Activated naive CD4-positive, alpha-beta T cell (primary cell): ENCODE measurements at regions not wholly inside any gene's neighbourhood (a gene's known extent, or its start where the extent isn't known, plus 50 kb on each side); places are given as distances from the start of the nearest gene placed in this dataset.

Source experiments
- DNase-seq, 4 experiments: peaks; one replicate each; lab custom pipeline; 2025; lab: John Stamatoyannopoulos, UW

DNA sequence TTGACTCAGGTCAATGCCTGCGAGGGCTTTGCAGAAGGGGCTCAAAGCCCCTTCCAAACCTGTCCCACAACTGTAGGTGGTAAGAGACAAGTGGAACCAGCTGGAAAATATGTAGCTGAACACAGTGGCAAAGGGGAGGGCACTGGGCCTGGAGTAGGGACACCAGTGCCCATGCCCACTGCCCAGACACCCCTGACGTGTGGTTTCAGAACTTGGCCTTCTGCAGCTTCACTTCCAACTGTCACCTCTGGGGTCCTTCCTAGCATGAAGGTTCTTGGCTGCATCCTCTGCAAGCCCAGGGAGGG, 233.1 kb upstream of the IRX1 start:
- DNase-seq, result no peak

DNA sequence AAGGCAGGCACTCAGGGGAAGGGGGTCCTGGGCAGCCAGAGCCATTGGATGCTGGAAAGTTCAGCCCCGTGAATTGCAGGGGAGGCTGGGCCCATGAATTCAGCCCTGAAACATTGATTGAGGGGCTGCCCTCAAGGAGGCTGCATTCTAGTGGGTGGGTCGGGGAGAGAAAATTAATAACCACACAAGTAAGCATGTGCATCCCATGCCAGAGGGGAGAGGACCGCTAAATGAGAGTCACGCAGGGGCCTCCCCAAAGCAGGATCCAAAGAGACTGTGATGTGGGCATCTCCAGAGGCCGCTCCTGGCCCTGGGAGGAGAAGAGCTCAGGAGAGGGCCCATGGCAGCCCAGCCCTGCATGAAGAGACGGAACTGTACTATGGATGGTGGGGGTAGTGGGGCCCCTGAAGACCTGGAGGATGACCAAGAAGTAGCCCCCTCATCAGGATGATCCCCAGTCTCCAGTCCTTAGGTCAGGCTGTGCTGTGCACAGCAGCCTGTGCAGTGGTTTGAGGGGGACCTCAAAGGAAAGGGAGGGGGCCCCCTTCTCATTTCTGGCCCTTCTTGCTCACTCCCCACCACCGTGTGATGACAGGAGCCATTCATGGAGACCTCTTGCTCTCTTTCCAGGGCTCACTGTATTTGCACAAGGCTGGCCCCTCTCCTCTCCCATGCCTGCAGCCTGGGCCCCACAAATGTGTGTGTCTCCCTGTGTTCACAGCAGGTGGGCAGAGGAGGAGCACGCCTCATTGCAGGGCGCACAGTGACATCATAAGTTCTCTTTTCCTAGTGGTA, 233.6 kb upstream of the IRX1 start:
- no peak for DNase-seq

DNA sequence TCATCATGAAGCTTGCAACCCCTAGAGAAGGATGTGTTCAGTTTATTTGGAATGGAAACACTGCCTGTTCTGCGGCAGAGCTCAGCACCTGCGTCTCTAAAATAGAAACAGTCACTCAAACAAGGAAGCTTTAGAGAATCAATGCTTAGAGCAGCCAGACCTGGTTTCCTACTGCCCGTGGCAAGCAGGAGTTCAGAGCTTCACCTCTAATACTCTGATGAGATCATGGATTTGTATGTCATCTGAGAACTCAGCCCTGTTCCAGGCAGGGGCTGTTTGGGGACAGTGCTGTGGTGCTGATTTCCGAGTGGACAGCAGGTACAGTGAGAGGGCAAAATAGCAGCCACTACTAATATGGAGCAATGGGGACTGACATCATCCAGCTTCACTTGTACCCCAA, 236.0 kb upstream of the IRX1 start:
- no peak for DNase-seq

DNA sequence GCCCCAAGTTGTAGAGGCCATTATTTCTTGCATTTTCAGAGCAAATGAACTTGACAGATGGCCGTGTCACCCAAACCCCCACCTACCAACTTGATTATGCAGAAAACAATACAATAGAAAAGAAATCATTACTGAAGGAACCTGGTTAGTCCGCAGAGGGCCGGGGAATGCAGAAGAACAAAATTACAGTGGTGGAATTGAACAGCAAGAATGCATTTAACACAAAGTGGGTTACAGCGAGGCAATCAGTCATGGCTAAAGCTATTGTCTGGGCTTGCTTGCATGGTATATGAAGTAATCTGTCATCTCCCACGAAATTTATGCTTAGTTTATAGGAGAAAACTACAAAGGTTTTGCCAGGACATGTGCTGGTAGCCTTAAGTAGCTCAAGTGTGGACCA, 238.3 kb upstream of the IRX1 start:
- no peak for DNase-seq

DNA sequence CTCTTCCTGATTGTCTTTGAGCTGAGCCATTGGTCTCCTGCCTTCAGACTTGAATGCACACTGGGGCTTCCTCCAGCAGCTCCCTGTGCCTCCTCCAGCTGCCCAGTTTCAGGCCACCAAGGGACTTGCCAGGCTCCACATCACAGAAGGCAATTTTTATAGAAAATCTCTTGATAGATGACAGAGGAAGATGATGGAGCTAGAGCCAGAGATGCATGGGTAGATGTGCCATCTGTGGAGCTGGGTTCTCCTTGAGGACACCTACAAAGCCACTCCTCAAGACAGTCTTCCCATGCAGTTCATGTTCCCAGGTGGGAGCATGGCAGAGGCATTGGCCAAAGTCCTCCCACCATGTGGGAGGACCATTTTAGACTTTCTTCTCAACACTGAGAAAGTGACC, 239.6 kb upstream of the IRX1 start:
- DNase-seq, result no peak

DNA sequence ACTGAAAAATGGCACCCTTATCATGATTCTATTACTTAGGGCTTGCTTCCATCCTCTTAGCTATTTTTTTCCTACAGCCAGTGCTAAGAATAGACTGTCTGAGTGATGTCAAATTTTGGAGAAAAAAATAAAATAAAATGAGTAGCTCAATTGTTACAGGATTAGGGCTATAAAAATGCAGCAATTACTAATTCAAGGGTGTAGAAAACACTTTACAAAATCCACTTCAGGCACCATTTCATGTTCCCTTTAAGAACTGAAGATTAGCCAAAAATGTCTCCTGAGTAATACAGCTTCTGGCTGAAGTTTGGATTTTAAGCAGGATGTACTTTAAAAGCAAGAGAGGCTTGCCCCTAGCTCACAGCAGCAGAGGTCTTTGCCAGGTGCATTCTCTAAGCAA, 240.5 kb upstream of the IRX1 start:
- no peak for DNase-seq

DNA sequence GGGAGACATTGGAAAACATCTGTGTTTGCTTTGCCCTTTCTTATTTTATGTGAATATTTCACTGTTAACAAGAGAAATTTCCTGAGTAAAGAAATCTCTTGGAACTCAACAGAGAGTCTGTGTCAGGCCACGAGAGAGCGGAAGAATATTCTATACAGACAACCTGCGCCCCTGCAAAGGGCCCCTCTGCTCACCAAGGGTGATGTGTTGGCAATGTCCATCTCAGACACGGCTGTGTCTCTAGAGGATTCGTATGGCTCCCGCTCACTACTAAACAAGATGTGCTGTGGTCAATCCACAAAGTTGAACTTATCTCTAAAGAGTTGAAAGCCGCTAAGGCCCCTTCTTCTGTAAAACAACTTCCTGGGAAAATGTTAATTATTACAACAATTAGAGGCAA, 241.0 kb upstream of the IRX1 start:
- DNase-seq, result no peak

DNA sequence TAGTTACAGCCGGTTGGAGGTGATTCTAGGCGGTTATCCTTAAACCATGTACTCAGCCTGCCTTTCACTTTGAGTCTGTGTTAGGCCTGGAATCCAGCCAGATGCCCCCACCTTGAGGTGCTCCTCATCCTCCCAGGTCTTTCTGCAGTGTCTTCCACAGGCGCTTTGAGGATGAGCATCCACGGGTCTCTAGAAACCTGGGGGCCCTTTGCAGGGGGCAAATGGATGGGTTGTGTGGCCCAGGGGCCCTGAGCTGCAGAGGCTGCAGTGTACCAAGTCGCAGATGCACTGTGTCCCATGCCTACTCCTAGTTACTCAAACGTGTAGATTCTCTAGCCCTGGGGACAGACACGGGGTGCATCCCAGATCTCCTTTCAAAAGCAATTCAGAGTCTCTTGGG, 242.1 kb upstream of the IRX1 start:
- no peak for DNase-seq

DNA sequence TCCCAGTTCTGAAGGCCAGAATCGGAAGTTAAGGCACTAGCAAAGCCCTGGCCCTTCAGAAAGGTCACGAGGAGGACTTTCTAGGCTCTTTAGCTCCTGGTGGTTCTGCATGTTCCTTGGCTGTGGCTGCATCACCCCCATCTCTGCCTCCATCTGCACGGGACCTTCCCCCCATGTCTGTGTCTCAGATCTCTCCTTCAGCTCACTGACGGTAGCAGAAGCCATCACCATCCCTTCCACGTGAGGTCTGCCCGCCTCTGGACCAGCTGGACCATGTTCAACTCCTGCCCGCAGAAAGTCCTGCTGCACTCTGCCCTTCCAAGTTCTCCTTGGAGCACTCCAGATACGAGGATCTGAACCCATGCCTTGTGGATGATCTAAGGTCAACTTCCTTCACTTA, 242.9 kb upstream of the IRX1 start:
- DNase-seq, result no peak

DNA sequence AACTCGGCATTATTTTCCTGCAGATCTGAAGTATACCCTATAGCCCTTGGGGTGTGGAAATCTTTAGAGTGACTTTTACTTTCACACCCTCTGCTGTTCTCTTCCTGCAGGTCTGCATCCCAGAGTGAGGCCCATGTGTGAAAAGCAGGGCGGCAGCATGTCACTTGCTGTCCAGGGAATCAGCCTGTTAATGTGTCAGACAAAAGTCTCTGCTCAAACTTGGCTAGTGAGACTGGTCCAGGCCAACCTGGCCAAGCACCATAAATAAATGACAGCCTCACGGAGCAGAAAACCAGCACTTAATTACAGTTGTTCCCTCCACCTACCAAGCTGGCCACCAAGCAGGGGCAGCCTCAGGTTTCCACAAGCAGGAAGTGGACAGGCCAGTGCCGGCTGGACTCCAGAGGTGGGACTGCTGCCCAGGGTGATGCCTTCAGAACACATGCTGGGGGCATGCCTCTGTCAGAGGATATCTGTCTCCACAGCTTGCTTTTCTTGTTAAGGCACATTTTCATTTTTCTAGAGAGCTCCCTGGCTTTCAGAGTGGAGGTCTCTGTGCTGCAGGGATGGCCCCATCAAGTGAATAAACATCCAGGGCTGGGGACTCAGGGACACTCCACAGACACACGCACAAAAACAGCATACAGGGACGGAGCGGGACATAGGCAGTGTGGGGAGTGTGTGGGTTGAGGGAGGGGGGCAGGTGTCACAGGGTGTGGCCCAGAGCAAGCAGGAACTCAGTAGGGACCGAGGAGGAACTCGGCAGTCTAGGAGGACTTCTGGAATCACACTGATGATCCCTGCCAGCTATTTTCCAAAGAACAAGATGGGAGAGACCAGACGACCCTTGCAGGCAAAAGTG, 243.8 kb upstream of the IRX1 start:
- DNase-seq, result no peak

DNA sequence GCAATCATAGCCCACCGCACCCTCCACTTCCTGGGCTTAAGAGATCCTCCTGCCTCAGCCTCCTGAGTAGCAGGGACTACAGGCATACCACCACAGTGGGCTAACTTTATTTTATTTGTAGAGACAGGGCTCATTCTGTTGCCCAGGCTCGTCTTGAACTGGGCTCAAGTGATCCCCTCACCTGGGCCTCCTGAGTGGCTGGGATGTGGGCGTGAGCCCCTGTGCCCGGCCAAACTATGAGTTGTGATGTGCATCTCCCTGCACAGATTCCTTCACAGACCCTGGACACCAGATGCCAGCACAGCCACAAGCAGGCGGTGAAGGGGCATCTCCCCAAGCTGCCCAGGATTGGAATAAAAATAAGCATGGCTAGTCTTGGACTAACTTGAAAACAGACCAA, 244.9 kb upstream of the IRX1 start:
- DNase-seq, result no peak

DNA sequence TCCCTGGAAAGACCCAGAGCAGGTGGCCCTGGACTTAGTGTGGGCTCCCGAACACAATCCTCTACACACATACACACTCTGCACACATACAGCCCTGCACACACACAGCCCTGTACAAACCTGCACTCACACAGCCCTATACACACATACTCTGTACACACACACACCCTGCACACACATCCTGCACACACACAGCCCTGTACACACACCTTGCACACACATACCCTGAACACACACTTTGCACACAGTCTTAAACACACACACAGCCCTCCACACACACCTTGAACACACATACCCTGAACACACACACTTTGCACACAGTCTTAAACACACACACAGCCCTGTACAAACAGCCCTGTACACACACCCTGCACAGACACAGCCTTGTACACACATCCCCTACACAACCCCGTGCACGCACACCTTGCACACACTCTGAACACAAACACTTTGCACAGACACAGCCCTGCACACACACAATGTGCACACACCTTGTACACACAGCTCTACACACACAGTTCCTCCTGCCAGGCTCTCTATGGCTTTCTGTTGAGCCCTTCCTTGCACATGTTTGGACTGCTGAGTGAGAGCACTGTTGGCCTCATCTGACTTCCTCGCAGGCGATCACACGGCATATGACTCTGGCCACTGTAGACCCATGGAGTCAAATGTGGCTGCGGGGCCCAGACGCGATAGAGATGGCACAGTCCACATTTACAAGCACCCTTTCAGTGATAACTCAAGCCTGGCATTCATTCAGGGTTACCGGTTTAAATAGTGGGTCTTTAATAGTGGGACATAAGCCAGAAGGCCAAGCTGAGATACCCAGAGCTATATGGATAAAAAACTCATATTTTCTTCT, 245.7 kb upstream of the IRX1 start:
- DNase-seq, result no peak

DNA sequence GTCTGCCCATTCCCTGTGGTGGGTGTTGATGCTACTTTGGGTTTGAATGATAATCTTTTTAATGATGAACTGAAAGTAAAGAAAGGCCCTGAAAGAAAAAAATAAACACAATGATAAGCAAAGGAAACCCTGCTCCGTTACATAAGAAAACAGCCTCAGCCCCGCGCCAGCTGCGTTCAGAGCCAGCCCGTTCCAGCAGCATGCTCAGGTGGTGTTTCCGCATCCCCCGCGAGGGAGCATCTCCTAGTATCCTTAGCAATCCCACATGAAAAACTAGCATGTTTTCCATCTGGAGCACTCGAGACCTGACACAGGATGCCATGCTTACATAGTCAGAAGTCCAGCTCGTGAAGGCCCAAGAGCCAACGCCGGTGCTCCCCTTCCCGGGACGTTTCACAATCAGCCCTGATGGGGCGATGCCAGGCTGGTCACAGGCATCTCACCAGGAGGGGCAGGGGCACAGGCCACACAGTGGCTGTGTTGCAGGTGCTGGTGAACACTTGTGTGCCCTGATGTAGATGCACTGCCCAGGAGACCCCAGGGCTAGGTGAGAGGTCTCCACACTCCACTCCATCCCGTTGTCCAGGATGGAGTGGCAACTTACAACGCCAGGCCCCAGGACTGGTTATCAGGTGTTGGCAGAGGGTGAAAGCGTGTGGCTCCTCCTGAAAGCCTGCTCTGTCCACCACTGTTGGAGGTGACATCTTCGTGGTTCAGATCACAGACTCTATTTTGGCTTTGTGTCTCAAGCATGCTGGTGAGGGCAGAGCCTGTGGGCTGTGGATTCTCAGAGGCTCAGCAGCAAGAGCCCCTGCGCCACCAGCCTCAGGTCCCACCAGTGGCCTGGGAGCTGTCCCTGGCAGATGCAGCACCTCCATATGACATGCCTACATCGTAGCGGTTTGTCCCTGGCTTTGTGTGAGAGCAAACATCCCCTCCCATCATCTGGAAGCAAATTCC, 246.8 kb upstream of the IRX1 start:
- no peak for DNase-seq

DNA sequence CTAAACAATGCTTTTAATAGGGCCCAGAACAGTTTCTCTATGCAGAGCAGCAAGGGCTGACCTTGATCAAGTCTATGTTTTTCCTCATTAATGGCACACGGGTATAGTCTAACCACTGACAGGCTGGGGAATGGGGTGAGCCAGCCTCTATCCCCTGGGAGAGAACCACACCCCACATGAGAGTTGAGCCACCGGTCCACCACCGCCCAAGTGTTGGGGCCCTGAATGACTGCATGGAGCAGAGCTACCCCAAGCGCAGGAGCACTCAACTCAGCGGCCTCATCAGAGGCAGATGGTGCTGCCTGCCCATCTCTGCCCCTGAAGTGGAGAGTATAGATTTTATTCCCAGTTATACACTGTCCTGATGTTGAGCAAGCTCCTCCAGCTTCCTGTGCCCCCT, 247.9 kb upstream of the IRX1 start:
- DNase-seq, result no peak

DNA sequence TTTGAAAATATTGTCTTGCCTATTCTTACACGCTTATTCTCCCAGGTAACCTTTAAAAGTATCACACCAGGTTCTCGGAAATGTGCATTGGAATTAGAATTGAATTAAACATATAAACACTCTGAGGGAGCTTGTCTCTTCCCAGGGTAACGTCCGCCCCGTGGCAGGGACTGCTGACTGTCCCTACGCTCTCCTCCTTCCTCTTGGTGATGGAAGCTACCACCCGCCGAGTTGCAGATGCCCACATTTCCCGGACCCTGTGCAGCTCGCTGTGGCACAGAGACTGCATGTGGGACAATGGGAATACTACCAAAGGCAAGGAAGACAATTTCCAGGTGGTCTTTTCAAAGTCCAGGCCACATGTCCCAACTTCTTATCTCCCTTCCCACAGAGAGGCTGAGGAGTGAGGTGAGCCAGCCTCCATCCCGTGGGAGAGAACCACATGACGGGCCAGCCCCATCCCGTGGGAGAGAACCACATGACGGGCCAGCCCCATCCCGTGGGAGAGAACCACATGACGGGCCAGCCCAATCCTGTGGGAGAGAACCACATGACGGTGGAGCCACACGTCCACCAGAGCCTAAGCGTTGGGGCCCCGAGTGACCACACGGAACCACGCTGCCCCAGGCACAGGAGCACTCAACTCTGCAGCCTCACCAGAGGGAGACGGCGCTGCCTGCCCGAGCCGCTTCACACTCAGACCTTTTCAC, 249.4 kb upstream of the IRX1 start:
- DNase-seq, result no peak

DNA sequence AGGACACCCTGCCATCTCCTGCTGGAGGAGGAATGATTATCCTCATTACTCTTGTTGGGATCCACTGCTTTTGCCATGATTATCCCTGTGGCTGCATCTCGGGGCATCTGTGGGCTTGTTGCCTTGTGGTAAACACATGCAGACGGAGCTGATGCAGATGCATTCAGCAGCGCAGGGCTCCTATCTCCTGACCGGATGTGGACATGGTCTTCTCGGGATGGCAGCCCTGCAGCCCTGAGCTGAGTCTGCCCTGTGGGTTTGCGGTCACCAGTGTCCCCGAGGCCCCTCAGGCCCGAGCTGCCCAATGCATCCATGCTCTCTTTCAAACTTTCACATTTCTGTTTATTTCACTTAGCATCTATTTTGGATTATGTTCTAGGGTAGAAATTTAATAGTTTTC, 250.4 kb upstream of the IRX1 start:
- no peak for DNase-seq

DNA sequence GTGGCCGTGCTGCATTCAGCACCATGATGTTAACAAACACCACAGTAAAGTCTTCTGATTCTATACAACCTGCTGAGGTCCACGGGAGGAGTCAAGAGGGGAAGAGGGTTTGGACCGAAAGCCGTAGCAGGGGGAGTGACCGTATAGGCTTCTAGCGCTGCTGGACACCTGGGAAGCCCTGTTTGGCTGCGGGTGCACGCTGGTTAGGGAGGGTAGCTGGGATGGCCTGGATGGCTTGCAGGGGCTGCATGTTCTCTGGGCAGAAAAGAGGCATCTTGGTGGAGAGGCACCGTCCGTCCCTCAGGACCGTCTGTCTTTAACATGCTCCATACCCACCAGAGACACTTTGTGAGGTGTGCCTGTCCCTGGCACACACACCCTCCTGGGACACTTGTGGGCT, 251.0 kb upstream of the IRX1 start:
- DNase-seq, result no peak

DNA sequence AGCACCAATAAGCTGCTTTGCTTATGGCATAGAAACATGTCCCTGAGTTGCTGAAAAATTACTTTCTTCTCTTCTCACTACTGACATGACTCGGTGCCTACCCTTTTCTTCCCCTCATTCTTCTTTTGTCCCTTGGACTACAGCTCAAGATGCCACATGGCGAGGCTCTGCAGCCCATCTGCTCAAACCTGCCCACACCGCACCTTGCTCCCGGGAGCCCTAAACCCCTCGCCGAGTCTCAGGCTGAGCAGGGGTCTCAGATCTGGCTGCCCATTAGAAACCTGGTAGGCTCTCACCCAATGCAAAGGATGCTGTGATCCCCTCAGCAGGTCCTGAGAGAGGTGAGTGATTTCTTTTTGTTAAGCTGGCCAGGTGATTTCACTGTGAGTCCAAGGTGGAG, 251.7 kb upstream of the IRX1 start:
- DNase-seq, result no peak

DNA sequence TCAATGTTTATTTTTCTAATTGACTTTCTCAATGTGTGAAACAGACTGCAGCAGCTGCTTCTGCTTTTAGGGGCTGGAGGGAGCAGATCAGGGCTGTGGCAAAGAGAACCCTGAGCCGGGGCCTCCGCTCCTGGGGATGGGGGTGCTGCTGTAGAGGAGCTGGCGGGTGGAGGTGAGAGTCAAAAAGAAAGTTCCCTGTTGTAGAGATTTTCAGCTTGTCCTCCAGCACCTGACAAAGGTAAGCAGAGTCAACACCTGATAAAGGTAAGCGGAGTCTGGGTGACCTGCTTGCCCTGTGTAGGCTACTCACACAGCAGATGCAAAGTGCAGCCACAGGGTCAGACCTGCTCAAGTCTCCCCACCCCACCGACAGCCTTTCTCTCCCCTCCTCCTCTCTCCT, 252.4 kb upstream of the IRX1 start:
- DNase-seq, result no peak

DNA sequence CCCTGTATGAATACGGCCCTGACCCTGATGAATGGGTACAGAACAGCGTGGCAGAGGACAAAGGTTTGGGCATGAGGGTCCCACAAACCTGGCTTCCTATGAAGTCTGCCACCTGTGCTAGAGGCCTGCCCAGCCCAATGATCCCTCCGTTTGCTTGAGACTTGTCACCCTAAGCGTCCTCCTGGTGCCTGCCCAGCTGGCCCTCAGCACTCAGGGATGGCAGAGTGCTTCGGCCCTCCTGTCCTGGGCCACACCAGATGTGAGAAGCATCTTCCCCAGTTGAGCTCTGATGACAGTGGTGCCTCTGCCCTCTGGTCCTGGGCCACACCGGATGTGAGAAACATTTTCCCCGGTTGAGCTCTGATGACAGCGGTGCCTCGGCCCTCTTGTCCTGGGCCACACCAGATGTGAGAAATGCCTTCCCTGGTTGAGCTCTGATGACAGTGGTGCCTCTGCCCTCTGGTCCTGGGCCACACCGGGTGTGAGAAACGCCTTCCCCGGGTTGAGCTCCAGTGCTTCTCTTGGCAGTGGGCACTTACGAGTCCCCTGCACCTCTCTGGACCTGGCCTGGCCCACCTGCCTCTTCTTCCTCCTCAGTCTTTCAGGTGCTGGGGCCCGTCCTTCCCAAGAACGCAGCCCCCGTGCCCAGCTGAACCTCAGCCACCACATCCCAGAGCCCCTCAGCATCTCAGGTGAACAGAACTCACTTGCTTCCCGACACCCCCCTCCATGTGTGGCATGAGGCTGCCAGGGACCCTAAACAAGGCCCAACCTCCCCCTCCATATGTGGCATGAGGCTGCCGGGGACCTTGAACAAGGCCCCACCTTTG, 253.1 kb upstream of the IRX1 start:
- no peak for DNase-seq
